ENCODE measurements at regions not wholly inside any gene's neighbourhood (a gene's known extent, or its start where the extent isn't known, plus 50 kb on each side); places are given as distances from the start of the nearest gene placed in this dataset.

DNA sequence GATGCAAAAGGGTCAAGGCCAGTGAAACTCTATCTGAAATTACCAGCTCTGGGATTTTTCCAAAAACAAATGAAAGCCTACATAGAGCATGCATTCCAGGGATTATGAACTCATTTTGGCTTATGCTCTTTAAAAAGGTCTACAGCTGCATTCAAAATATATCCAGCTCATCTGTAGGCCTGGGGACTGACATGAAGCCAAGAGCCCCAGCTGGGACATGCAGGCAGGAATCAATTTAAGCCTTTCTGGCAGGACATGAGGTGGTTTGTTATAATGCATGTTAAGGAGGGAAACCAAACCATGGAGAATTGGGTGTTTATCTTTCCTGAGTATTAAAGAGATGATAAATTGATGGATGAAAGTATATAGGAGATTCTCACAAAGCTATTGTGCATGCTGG lies 164.5 kb downstream of the RBM43 start:
- Histone ChIP-seq H2AFZ (no peak overlapping the region), H3K4me1 (peaks cover 7% of the 10 kb centered on the region), H3K9ac (no peak overlapping the region), H3K4me3 (ENCODE audit: low read depth, low read length) (no peak overlapping the region), H3K4me2 (ENCODE audit: low read length) (no peak overlapping the region), H3K36me3 (ENCODE audit: control insufficient read depth, insufficient read depth, low read length) (no peaks in the 10 kb centered on the region), H3K27ac (no peak overlapping the region), H3K79me2 (no peaks in the 10 kb centered on the region), H3K27me3 (ENCODE audit: control insufficient read depth, insufficient read depth, low read length) (no peaks in the 10 kb centered on the region), H3K9me3 (ENCODE audit: control insufficient read depth, low read length) (no peaks in the 10 kb centered on the region)
- TF ChIP-seq, protein P1, sequence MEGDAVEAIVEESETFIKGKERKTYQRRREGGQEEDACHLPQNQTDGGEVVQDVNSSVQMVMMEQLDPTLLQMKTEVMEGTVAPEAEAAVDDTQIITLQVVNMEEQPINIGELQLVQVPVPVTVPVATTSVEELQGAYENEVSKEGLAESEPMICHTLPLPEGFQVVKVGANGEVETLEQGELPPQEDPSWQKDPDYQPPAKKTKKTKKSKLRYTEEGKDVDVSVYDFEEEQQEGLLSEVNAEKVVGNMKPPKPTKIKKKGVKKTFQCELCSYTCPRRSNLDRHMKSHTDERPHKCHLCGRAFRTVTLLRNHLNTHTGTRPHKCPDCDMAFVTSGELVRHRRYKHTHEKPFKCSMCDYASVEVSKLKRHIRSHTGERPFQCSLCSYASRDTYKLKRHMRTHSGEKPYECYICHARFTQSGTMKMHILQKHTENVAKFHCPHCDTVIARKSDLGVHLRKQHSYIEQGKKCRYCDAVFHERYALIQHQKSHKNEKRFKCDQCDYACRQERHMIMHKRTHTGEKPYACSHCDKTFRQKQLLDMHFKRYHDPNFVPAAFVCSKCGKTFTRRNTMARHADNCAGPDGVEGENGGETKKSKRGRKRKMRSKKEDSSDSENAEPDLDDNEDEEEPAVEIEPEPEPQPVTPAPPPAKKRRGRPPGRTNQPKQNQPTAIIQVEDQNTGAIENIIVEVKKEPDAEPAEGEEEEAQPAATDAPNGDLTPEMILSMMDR (IDR thresholded peaks at IDR 0.05): no peak

DNA sequence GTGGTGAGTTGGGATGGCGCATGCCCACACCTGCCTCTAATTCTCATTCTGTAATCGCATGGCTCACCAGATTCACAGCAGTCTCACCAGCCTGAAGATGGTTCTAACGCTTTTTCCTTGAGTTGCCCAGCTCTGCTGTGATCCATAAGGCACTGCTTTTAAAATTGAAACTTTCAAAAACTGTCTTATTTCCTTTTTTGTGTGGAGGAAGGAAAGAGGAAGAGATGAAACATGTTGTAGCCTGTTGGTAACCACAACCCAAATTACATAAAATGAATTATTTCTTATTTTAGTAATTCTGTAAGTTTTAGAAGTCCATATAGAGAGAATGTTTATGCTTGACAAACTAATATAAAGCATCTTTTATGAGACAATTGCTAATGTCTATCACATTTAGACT lies 165.4 kb downstream of the RBM43 start:
- Histone ChIP-seq H2AFZ (no peak overlapping the region), H3K36me3 (ENCODE audit: control insufficient read depth, insufficient read depth, low read length) (no peaks in the 10 kb centered on the region), H3K9ac (no peak overlapping the region), H3K4me3 (ENCODE audit: low read depth, low read length) (no peak overlapping the region), H3K4me2 (ENCODE audit: low read length) (no peak overlapping the region), H3K79me2 (no peaks in the 10 kb centered on the region), H3K4me1 (peaks cover 7% of the 10 kb centered on the region), H3K27me3 (ENCODE audit: control insufficient read depth, insufficient read depth, low read length) (no peaks in the 10 kb centered on the region), H3K27ac (no peak overlapping the region), H3K9me3 (ENCODE audit: control insufficient read depth, low read length) (no peaks in the 10 kb centered on the region)
- TF ChIP-seq, protein P1 (IDR thresholded peaks at IDR 0.05): no peak

DNA sequence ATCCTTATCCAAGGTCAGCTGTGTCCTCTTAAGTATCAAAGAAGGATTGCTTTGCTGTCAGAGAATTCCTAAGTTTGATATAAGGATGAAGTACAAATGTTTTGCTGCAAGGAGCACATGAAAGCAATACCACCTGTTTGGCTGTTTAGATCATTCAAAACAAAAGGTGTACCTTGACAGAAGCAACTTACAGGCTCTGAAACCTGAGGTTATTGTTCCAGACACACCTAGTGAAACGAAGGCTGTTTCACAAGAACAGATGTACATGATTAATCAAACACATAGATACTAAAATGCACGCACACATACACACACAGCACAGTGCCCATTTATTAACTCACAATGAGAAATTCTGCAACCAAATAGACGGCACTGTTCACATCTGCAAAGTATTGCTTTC lies 166.2 kb downstream of the RBM43 start:
- Histone ChIP-seq H3K9ac (no peak overlapping the region), H3K79me2 (no peaks in the 10 kb centered on the region), H3K27me3 (ENCODE audit: control insufficient read depth, insufficient read depth, low read length) (no peaks in the 10 kb centered on the region), H3K9me3 (ENCODE audit: control insufficient read depth, low read length) (no peaks in the 10 kb centered on the region), H3K27ac (no peak overlapping the region), H3K4me2 (ENCODE audit: low read length) (no peak overlapping the region), H3K4me1 (peaks cover 11% of the 10 kb centered on the region), H3K4me3 (ENCODE audit: low read depth, low read length) (no peak overlapping the region), H3K36me3 (ENCODE audit: control insufficient read depth, insufficient read depth, low read length) (no peaks in the 10 kb centered on the region), H2AFZ (no peak overlapping the region)
- TF ChIP-seq, protein P1 (IDR thresholded peaks at IDR 0.05): no peak

DNA sequence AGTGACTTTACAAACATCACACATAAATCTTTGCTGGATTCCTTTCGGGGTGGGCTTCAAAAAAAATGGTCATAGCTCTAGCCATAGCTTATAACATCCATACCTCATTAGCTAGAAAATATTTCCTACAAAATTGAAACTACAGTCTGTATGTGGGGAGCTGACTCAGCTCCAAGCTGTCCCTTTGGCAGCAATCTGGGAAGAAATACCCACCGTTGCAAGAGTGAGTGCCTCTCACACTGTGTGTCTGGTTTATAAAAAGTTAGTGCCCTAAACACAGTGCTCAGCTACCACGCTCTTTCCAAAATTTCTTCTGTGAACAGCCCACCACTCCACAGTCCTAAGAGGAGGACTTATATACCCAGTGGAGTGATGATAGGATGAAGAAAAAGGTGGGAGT lies 170.1 kb downstream of the RBM43 start:
- H2AFZ ChIP-seq: no peak overlapping the region
- no peak overlapping the region for H3K4me2 ChIP-seq (ENCODE audit: low read length)
- no peaks in the 10 kb centered on the region for H3K27me3 ChIP-seq (ENCODE audit: control insufficient read depth, insufficient read depth, low read length)
- H3K36me3 ChIP-seq (ENCODE audit: control insufficient read depth, insufficient read depth, low read length): no peaks in the 10 kb centered on the region
- TF ChIP-seq, protein P1 (IDR thresholded peaks at IDR 0.05): no peak
- H3K79me2 ChIP-seq: no peaks in the 10 kb centered on the region
- peaks cover 11% of the 10 kb centered on the region for H3K4me1 ChIP-seq
- no peak overlapping the region for H3K4me3 ChIP-seq (ENCODE audit: low read depth, low read length)
- H3K27ac ChIP-seq: no peak overlapping the region
- H3K9me3 ChIP-seq (ENCODE audit: control insufficient read depth, low read length): no peaks in the 10 kb centered on the region
- H3K9ac ChIP-seq: no peak overlapping the region

DNA sequence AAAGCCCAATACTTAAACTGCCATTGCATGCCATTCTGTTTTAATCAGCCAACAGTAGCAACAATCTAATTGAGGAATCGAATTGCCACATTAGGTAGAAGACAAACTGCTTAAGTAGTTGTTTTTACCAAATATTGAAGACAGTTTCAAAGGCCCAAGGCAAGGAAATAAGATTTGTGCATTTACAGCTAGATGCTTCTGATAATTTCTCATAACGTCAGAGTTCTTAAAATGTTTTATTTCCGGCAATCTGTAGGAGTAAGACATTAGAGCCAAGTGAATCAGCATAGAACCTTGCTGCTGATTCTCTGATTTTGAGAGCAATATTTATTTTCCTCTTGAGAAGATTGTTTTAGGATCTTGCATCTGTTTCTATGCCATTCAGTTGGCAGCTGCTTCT lies 174.3 kb downstream of the RBM43 start:
- H3K9ac ChIP-seq: no peak overlapping the region
- TF ChIP-seq, protein P1 (IDR thresholded peaks at IDR 0.05): no peak
- no peak overlapping the region for H3K4me2 ChIP-seq (ENCODE audit: low read length)
- no peak overlapping the region for H2AFZ ChIP-seq
- H3K4me3 ChIP-seq (ENCODE audit: low read depth, low read length): no peak overlapping the region
- no peaks in the 10 kb centered on the region for H3K79me2 ChIP-seq
- H3K4me1 ChIP-seq: peaks cover 4% of the 10 kb centered on the region
- no peak overlapping the region for H3K27ac ChIP-seq
- H3K27me3 ChIP-seq (ENCODE audit: control insufficient read depth, insufficient read depth, low read length): no peaks in the 10 kb centered on the region
- no peaks in the 10 kb centered on the region for H3K36me3 ChIP-seq (ENCODE audit: control insufficient read depth, insufficient read depth, low read length)
- no peaks in the 10 kb centered on the region for H3K9me3 ChIP-seq (ENCODE audit: control insufficient read depth, low read length)
